Right forelimb (tissue), 1 donor: ENCODE measurements at regions not wholly inside any gene's neighbourhood (a gene's known extent, or its start where the extent isn't known, plus 50 kb on each side); places are given as distances from the start of the nearest gene placed in this dataset.

Experiments
- DNase-seq: peaks from one replicate; pipeline ENCODE4 v3.0.0-alpha.2; 2018

DNA sequence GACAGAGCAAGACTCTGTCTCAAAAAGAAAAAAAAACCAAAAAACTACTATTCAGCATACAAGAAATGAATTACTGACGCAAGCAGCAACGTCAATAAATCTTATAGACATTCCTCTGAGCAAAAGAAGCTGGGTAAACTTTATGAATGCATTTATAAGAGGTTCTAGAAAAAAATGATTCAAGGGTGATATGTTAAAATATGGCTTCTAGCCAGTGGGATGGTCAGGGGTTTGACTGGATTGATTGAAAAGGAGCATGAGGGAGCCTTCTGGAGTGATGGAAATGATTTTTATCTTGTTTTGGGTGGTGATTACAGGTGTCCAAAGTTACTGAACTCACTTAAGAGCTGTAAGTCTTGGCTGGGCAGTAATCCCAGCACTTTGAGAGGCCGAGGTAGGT lies 64.9 kb upstream of the SALL4 start:
- DNase-seq, result no peak

DNA sequence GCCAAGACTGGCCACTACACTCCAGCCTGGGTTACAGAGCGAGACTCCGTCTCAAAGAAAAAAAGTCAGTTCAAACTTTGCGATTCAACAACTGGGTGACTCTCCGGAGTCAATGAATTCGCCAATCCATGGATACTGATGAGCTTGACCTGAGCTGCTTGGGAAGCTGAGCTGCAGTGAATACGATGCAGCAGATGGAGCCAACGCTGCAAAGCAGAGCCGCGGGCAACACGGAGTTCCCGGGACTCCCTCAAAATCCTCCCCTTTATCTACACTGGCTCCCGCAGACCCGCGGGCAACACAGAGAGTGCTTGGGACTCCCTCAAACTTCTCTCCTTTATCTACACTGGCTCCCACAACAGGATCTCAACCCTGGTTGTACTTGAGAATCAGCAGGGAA lies 62.6 kb upstream of the SALL4 start:
- DNase-seq, result no peak

DNA sequence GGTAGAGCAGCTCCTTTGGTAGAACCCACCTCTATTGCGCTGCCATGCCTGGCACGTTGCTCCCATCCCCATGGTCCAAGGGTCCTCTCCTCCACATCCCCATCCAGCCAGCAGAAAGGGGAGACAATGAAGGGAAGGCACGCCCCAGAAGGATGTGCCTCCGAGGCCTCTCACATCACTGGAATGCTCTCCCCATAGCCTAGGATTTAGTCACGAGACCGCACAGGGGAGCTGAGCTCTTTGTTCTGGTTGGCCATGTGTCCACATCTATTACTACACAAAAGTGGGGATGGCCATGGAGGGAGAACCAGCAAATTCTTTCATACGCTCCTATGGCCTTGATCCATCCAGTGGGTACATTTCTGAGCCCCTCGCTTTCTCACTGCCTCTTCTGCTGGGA lies 60.5 kb upstream of the SALL4 start:
- DNase-seq, result no peak

DNA sequence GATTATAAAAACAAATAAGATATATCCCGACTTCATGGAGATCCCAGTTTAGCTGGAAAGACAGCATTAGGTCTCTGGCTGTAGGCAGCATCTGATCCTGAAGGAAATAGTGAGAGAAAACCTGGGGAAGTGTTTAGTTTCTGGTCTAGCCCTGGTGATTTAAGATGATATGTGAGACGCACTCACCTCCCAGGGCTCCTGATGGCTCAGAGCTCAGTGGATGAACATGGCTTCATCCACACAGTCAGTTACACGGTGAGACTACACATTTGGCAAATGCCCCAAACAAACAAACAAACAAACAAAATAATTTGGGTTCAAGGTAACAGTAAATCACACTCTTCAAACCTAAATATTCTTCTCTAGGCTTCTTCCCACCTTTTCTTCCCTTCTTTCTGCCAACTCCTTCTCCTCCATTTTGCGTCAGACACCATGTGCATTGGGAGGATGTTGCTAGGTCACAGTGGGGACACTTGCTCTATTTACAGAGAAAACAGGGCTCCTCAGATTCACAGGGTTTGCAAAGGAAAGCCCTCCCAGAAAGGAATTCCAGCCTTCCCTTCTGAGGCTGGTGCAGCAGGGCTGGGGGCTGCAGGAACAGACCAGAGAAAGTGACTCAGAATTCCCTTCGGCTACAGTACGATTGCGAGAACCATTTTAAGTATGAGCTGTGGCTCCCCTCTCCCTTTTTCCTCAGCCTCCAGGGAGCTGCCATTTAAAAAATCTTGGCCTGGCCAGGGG lies 59.6 kb upstream of the SALL4 start:
- DNase-seq, result no peak

- no peak for DNase-seq
Observed at GRCh38 chr20:51860111-51860882, 58.0 kb upstream of the SALL4 start.

DNA sequence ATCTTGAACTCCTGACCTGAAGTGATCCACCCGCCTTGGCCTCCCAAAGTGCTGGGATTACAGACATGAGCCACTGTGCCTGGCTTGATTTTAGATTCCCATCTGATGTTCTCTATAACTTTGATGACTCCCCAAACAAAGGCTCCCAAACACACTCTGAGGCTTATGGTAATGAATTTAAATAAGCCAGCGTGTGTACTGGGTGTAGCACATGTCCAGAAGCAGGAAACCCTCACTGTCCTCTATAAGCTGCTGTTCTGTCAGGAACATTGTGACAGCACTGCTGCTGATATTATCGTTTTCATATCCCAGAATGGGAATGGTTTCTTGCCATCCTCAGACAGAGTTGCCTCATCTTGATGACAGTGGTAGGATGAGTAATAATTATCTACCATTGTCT lies 54.1 kb upstream of the SALL4 start:
- no peak for DNase-seq

DNA sequence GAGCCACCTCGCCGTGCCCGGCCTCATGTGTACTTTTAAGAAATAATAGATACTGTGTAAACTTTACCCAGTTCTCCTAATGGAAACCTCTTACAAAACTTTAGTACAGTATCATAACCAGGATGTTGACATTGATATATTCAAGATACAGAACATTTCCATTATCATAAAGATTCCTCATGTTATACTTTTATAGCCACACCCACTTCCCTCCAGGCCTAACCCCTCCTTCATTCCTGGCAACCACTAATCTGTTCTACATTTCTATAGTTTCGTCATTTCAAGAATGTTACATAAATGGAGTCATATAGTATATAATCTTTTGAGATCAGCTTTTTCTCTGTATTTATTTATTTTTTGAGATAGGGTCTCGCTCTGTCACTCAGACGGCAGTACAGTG lies 52.6 kb upstream of the SALL4 start:
- DNase-seq, result no peak
